B cell (primary cell): ENCODE measurements at regions not wholly inside any gene's neighbourhood (a gene's known extent, or its start where the extent isn't known, plus 50 kb on each side); places are given as distances from the start of the nearest gene placed in this dataset.

Source experiments
- ATAC-seq: fragments of 200-7000 bp; cut with Tn5 transposase; one replicate; pipeline ENCODE4 v1.10.0; 2021; ENCODE audit warnings: low read depth, mild to moderate bottlenecking, moderate number of reproducible peaks, moderate library complexity
- CTCF ChIA-PET: fragments of 350-600 bp; sonication (Branson Sonifier 250); formaldehyde crosslinking; loops from one replicate; lab custom pipeline; 2021; ENCODE audit warnings: antibody characterized with exemption, inconsistent platforms; lab: Charles Lee
- POLR2A ChIA-PET: fragments of 350-600 bp; sonication (Branson Sonifier 250); formaldehyde crosslinking; loops from one replicate; lab custom pipeline; 2021; ENCODE audit warnings: antibody characterized with exemption; lab: Charles Lee
- DNase-seq: peaks from one replicate; pipeline ENCODE4 v3.0.0; 2013
- H2AFZ ChIP-seq: 2 replicates; pipeline ENCODE4 v1.6.1; 2012; ENCODE audit warnings: mild to moderate bottlenecking, low read depth, low read length; ENCODE audit not compliant: insufficient read depth, poor library complexity, severe bottlenecking
- H3K27ac ChIP-seq, 2 donors: 1 replicate in 1 of 2; 2 replicates in 1 of 2; pipeline ENCODE4 v1.5.1; 2012 to 2013; ENCODE audit warnings: low read length in 2 of 2, mild to moderate bottlenecking in 2 of 2, moderate library complexity in 1 of 2
- H3K27me3 ChIP-seq, 4 experiments: fragments of 200-600 bp in 1 of 4; sonication (generic) in 1 of 4; replicated peaks in 1 of 4; 1 replicate in 2 of 4; 2 replicates in 2 of 4; pipeline versions ENCODE4 v1.6.1 to v1.7.0; 2013 to 2016; ENCODE audit warnings: low read length in 3 of 4, mild to moderate bottlenecking in 2 of 4, mixed read lengths in 1 of 4, moderate library complexity in 1 of 4; ENCODE audit not compliant: insufficient read depth in 4 of 4, control insufficient read depth in 3 of 4; ENCODE audit errors: control extremely low read depth in 1 of 4
- H3K36me3 ChIP-seq, 2 experiments: replicated peaks in 1 of 2; 1 replicate in 1 of 2; 2 replicates in 1 of 2; pipeline versions ENCODE4 v1.6.1 to v1.7.1; 2013; ENCODE audit warnings: low read length in 1 of 2; ENCODE audit not compliant: insufficient read depth in 2 of 2, control insufficient read depth in 1 of 2; ENCODE audit errors: control extremely low read depth in 1 of 2, extremely low read depth in 1 of 2
- H3K4me1 ChIP-seq, 2 donors: fragments of 200-600 bp in 1 of 2; sonication (generic) in 1 of 2; 1 replicate in 1 of 2; 2 replicates in 1 of 2; pipeline versions ENCODE4 v1.5.1 to v1.6.1; 2013 to 2017; ENCODE audit warnings: low read length in 2 of 2; ENCODE audit not compliant: control insufficient read depth in 2 of 2, insufficient read depth in 2 of 2
- H3K4me2 ChIP-seq: replicated peaks from 2 replicates; pipeline ENCODE3; 2012; ENCODE audit warnings: mild to moderate bottlenecking, low read depth, low read length; ENCODE audit not compliant: poor library complexity, severe bottlenecking
- H3K4me3 ChIP-seq, 5 experiments: fragments of 200-600 bp in 1 of 5; sonication (generic) in 1 of 5; 1 replicate in 3 of 5; 2 replicates in 2 of 5; pipeline versions ENCODE4 v1.5.1 to v1.7.0; 2011 to 2016; ENCODE audit warnings: low read length in 4 of 5, mild to moderate bottlenecking in 4 of 5, low read depth in 2 of 5, control low read depth in 1 of 5, moderate library complexity in 1 of 5; ENCODE audit not compliant: insufficient read depth in 1 of 5; ENCODE audit errors: control extremely low read depth in 1 of 5, extremely low read depth in 1 of 5
- H3K79me2 ChIP-seq: fragments of 200-600 bp; sonication (generic); one replicate; pipeline ENCODE4 v1.6.0; 2016; ENCODE audit warnings: low read length; ENCODE audit not compliant: control insufficient read depth, insufficient read depth
- H3K9ac ChIP-seq: fragments of 200-600 bp; sonication (generic); 2 replicates; pipeline ENCODE4 v1.6.1; 2017; ENCODE audit warnings: mild to moderate bottlenecking, low read length, moderate library complexity
- H3K9me3 ChIP-seq, 3 donors: one replicate each; pipeline versions ENCODE4 v1.6.1 to v1.7.1; 2013; ENCODE audit warnings: low read length in 2 of 3; ENCODE audit not compliant: control insufficient read depth in 2 of 3, insufficient read depth in 1 of 3; ENCODE audit errors: control extremely low read depth in 1 of 3
- H4K20me1 ChIP-seq: 2 replicates; pipeline ENCODE4 v1.6.0; 2012; ENCODE audit warnings: mild to moderate bottlenecking, low read length; ENCODE audit not compliant: insufficient read depth, control insufficient read depth, poor library complexity, severe bottlenecking
- H3K27ac Mint-ChIP-seq: one replicate; pipeline ENCODE4 v1.8.0; 2021; ENCODE audit warnings: mixed read lengths
- H3K27me3 Mint-ChIP-seq: one replicate; pipeline ENCODE4 v1.8.0; 2021; ENCODE audit warnings: mixed read lengths
- H3K4me1 Mint-ChIP-seq: one replicate; pipeline ENCODE4 v1.8.0; 2021; ENCODE audit warnings: mixed read lengths
- H3K4me3 Mint-ChIP-seq: one replicate; pipeline ENCODE4 v1.8.0; 2021; ENCODE audit warnings: mixed read lengths
- H3K9me3 Mint-ChIP-seq: one replicate; pipeline ENCODE4 v1.8.0; 2022; ENCODE audit warnings: mixed read lengths; ENCODE audit not compliant: insufficient read depth
- CTCF ChIP-seq: fragments of 200-600 bp; IDR thresholded peaks from one replicate; pipeline ENCODE4 v1.8.0; 2022; ENCODE audit warnings: antibody characterized with exemption, mild to moderate bottlenecking
- EZH2 ChIP-seq: IDR thresholded peaks from 2 replicates; pipeline ENCODE4 v1.6.1; 2012; ENCODE audit warnings: borderline replicate concordance, low read depth, mild to moderate bottlenecking, moderate library complexity, low read length; ENCODE audit not compliant: insufficient read depth, poor library complexity, severe bottlenecking
- WGBS: methylation state at CpG from one replicate; pipeline ENCODE4 v1.1.5; 2013; ENCODE audit warnings: missing lambda C conversion rate; ENCODE audit not compliant: insufficient coverage; 5-methylcytosine and 5-hydroxymethylcytosine counted together
- intact Hi-C: fragments of 100-400 bp; cut with micrococcal nuclease; formaldehyde crosslinking; loops from one replicate; pipeline ENCODE4 v1.10.0; 2022

- intact Hi-C loops: no loop called here
- no peaks in the 10 kb centered on the region for H3K9me3 Mint-ChIP-seq
- no peaks in the 10 kb centered on the region for H4K20me1 ChIP-seq
- ChIA-PET POLR2A (no interaction called here), CTCF (no interaction called here)
- no peak overlapping the region for H3K4me2 ChIP-seq
- no peaks in the 10 kb centered on the region for H3K9me3 ChIP-seq
- no peaks in the 10 kb centered on the region for H3K4me1 ChIP-seq
- H3K27ac Mint-ChIP-seq: no peak overlapping the region
- 100% methylated on average over 1 of the region's 3 CpGs for WGBS
- H3K27ac ChIP-seq: no peak overlapping the region
- no peak overlapping the region for H2AFZ ChIP-seq
- TF ChIP-seq EZH2: no peak
- no peak for TF ChIP-seq CTCF
- H3K27me3 ChIP-seq: no peaks in the 10 kb centered on the region
- no peak overlapping the region for H3K4me3 Mint-ChIP-seq
- no peak for ATAC-seq
- H3K4me1 Mint-ChIP-seq: no peaks in the 10 kb centered on the region
- DNase-seq: no peak
- H3K27me3 Mint-ChIP-seq: no peaks in the 10 kb centered on the region
- no peaks in the 10 kb centered on the region for H3K79me2 ChIP-seq
- no peaks in the 10 kb centered on the region for H3K36me3 ChIP-seq
- H3K4me3 ChIP-seq: no peak overlapping the region
- no peak overlapping the region for H3K9ac ChIP-seq
Measured at GRCh38 chr4:134045411-134045810, 156.2 kb downstream of the PABPC4L start.

GRCh38 chr4:134043266-134043665 is 158.3 kb downstream of the PABPC4L start:
- Histone ChIP-seq H2AFZ (no peak overlapping the region), H3K36me3 (no peaks in the 10 kb centered on the region), H4K20me1 (no peaks in the 10 kb centered on the region), H3K27ac (no peak overlapping the region), H3K27me3 (no peaks in the 10 kb centered on the region), H3K9ac (no peak overlapping the region), H3K4me3 (no peak overlapping the region), H3K79me2 (no peaks in the 10 kb centered on the region), H3K4me2 (no peak overlapping the region), H3K4me1 (no peaks in the 10 kb centered on the region), H3K9me3 (no peaks in the 10 kb centered on the region)
- ChIA-PET POLR2A (no interaction called here), CTCF (no interaction called here)
- DNase-seq: no peak
- Mint-ChIP-seq H3K4me3 (no peak overlapping the region), H3K9me3 (no peaks in the 10 kb centered on the region), H3K27ac (no peak overlapping the region), H3K27me3 (no peaks in the 10 kb centered on the region), H3K4me1 (no peaks in the 10 kb centered on the region)
- TF ChIP-seq EZH2 (no peak), CTCF (no peak)
- intact Hi-C loops: no loop called here
- WGBS: no CpG with 5 or more reads among the region's 3 CpGs
- ATAC-seq: no peak
